Liver (tissue), 3 donors: ENCODE measurements at regions not wholly inside any gene's neighbourhood (a gene's known extent, or its start where the extent isn't known, plus 50 kb on each side); places are given as distances from the start of the nearest gene placed in this dataset.
"Not testable (repeated sequence)": the region's sequence is repeated elsewhere in the genome, so short reads cannot be mapped to it uniquely, and the experiment has no call there.

Source experiments
- CTCF ChIP-seq: fragments of 150-350 bp; IDR thresholded peaks from 2 replicates; pipeline ENCODE4 v1.5.1; 2017; ENCODE audit warnings: improper control_type of control experiment, low read depth, low read length; ENCODE audit not compliant: missing input control
- HNF4A ChIP-seq, 2 donors: conservative IDR thresholded peaks; 2 replicates each; pipeline ENCODE4 v1.6.1; 2016; ENCODE audit warnings: antibody characterized with exemption in 2 of 2, mild to moderate bottlenecking in 2 of 2
- JUND ChIP-seq, 2 donors: IDR thresholded peaks; 2 replicates each; pipeline ENCODE4 v1.6.1; 2016; ENCODE audit warnings: antibody characterized with exemption in 2 of 2
- REST ChIP-seq: IDR thresholded peaks from 2 replicates; pipeline ENCODE4 v1.6.1; 2016; ENCODE audit warnings: antibody characterized with exemption, mild to moderate bottlenecking
- SP1 ChIP-seq: IDR thresholded peaks from 2 replicates; pipeline ENCODE4 v1.6.1; 2018; ENCODE audit warnings: antibody characterized with exemption, mild to moderate bottlenecking
- TAF1 ChIP-seq: conservative IDR thresholded peaks from 2 replicates; pipeline ENCODE4 v1.6.1; 2016; ENCODE audit warnings: antibody characterized with exemption, mild to moderate bottlenecking
- YY1 ChIP-seq: IDR thresholded peaks from 2 replicates; pipeline ENCODE4 v1.6.1; 2016; ENCODE audit warnings: antibody characterized with exemption, mild to moderate bottlenecking
- ZBTB33 ChIP-seq: IDR thresholded peaks from 2 replicates; pipeline ENCODE4 v1.6.1; 2016; ENCODE audit warnings: antibody characterized with exemption
- donor health status: healthy.
- donor health status: healthy.

GRCh38 chr7:19272329-19272728, 127.1 kb upstream of the FERD3L start:
- TF ChIP-seq YY1; TAF1; SP1; ZBTB33; REST; CTCF; JUND (IDR thresholded peaks at IDR 0.05); HNF4A (conservative IDR thresholded peaks at IDR 0.05): not testable (repeated sequence)
